HG03135 (cell line): ENCODE measurements at regions not wholly inside any gene's neighbourhood (a gene's known extent, or its start where the extent isn't known, plus 50 kb on each side); places are given as distances from the start of the nearest gene placed in this dataset.

ENCODE experiments used
- ATAC-seq: cut with Tn5 transposase; IDR thresholded peaks from one replicate; pipeline ENCODE4 v1.9.1; 2021; ENCODE audit warnings: mild to moderate bottlenecking, moderate library complexity; ENCODE audit not compliant: unreplicated experiment

- ATAC-seq: no peak
Observed at GRCh38 chr3:175914785-175915184, 1055.7 kb downstream of the NAALADL2 start.

GRCh38 chr3:175913286-175913685 lies 1054.2 kb downstream of the NAALADL2 start:
- ATAC-seq: no peak

- no peak for ATAC-seq
Observed at GRCh38 chr3:175911937-175912336, 1052.8 kb downstream of the NAALADL2 start.

- ATAC-seq: no peak
Observed at GRCh38 chr3:175902226-175902625, 1043.1 kb downstream of the NAALADL2 start.

- no peak for ATAC-seq
Observed at GRCh38 chr3:175898194-175898593, 1039.1 kb downstream of the NAALADL2 start.

GRCh38 chr3:175896655-175897054 lies 1037.5 kb downstream of the NAALADL2 start:
- ATAC-seq: no peak

GRCh38 chr3:175895731-175896130 lies 1036.6 kb downstream of the NAALADL2 start:
- no peak for ATAC-seq

- ATAC-seq: no peak
Observed at GRCh38 chr3:175893566-175893965, 1034.4 kb downstream of the NAALADL2 start.

- no peak for ATAC-seq
Observed at GRCh38 chr3:175890066-175890465, 1030.9 kb downstream of the NAALADL2 start.

GRCh38 chr3:175885231-175885766 lies 1026.2 kb downstream of the NAALADL2 start:
- ATAC-seq: no peak

GRCh38 chr3:175879417-175879816 lies 1020.3 kb downstream of the NAALADL2 start:
- ATAC-seq: no peak

GRCh38 chr3:175869404-175869803 lies 1010.3 kb downstream of the NAALADL2 start:
- peak; percentile 71 for ATAC-seq

- no peak for ATAC-seq
Observed at GRCh38 chr3:175868626-175869025, 1009.5 kb downstream of the NAALADL2 start.

- ATAC-seq: no peak
Observed at GRCh38 chr3:175865724-175866123, 1006.6 kb downstream of the NAALADL2 start.

GRCh38 chr3:175861916-175862315 lies 1002.8 kb downstream of the NAALADL2 start:
- no peak for ATAC-seq
